Neural cell (in vitro differentiated cells): ENCODE measurements at regions not wholly inside any gene's neighbourhood (a gene's known extent, or its start where the extent isn't known, plus 50 kb on each side); places are given as distances from the start of the nearest gene placed in this dataset.

Source experiments
- CTCF ChIP-seq: fragments of 450-650 bp; IDR thresholded peaks from 2 replicates; pipeline ENCODE4 v1.5.1; 2014; ENCODE audit warnings: antibody characterized with exemption, mild to moderate bottlenecking, moderate library complexity; ENCODE audit not compliant: poor library complexity, severe bottlenecking
- REST ChIP-seq: IDR thresholded peaks from 2 replicates; pipeline ENCODE4 v1.6.1; 2012; ENCODE audit warnings: borderline replicate concordance

DNA sequence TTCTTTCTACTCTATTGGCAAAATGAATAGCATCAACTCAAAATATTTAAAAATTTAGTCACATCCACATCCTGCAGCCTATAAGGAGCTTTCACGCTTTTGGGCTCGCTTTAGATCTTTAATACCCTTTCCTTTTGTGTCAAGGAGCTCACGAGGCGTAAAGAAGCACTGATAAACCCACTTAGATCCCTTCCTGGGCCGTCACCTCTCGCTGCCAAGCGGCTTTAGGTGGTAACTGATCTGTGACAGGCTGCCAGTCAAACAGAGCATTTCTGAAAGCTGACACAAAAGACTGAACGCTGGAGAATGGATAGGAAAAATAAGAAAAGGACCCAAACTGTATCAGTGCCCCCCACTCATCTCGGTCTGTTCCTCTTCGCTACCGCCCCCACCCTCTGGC lies 385.7 kb upstream of the MMS22L start:
- peak; percentile 16 for TF ChIP-seq CTCF
- TF ChIP-seq REST = peak; percentile 14
